ENCODE measurements at regions not wholly inside any gene's neighbourhood (a gene's known extent, or its start where the extent isn't known, plus 50 kb on each side); places are given as distances from the start of the nearest gene placed in this dataset.
"Not testable (repeated sequence)": the region's sequence is repeated elsewhere in the genome, so short reads cannot be mapped to it uniquely, and the experiment has no call there.

DNA sequence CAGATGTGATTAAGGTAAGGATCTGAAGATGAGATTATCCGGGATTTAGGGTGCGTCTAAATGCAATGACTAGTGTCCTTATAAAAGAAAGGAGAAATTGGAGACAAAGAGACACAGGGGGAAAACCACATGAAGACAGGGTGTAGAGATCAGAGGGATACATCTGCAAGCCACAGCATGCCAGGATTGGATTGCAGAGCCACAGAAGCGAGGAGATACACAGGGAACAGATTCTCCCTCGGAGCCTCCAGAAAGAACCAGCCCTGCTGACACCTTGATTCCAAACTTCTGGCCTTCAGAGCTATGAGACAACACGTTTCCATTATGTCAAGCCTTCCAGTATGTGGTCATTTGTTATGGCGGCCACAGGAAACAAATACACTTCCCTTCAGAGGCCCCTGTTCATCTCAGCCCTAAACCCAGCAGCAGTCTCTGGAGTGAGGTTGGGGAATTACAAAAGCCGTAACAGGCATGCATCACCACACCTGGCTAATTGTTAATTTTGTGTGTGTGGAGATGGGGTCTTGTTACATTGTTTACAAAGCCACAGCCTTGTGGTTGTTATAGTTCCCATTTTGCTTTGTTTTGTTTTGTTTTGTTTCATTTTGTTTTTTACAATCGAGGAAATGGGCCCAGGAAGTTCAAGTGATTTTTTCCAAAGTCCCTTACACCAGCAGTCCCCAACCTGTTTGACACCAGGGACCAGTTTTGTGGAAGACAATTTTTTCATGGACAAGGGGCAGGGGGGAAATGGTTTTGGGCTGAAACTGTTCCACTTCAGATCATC is 51.6 kb upstream of the LYRM9 start:
- H3K36me3 ChIP-seq, result no peaks in the 10 kb centered on the region
- peaks cover 22% of the 10 kb centered on the region for H3K4me1 ChIP-seq
- no peaks in the 10 kb centered on the region for H3K27me3 ChIP-seq
- no peak overlapping the region for H3K4me2 ChIP-seq
- no peak for TF ChIP-seq Cebpa-rat (IDR thresholded peaks at IDR 0.05)
- H3K27ac ChIP-seq, result no peak overlapping the region
- no peaks in the 10 kb centered on the region for H3K9me3 ChIP-seq
- H3K4me3 ChIP-seq, result no peak overlapping the region
- no peak overlapping the region for H3K9ac ChIP-seq
- H4K20me1 ChIP-seq, result no peaks in the 10 kb centered on the region

DNA sequence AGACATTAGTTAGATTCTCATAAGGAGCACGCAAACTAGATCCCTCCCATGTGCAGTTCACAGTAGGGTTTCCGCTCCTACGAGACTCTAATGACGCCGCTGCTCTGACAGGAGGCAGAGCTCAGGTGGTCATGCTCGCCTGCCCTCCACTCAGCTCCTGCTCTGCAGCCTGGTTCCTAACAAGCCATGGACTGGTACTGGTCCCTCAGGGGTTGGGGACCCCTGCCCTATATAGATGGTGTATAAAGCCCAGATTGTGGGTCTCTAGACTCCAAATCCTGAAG is 52.1 kb upstream of the LYRM9 start:
- no peak for TF ChIP-seq Cebpa-rat (IDR thresholded peaks at IDR 0.05)
- H3K4me1 ChIP-seq, result peaks cover 19% of the 10 kb centered on the region
- no peak overlapping the region for H3K4me2 ChIP-seq
- H3K27me3 ChIP-seq, result no peaks in the 10 kb centered on the region
- H3K9me3 ChIP-seq, result no peaks in the 10 kb centered on the region
- H3K36me3 ChIP-seq, result no peaks in the 10 kb centered on the region
- no peak overlapping the region for H3K4me3 ChIP-seq
- H3K9ac ChIP-seq, result no peak overlapping the region
- H3K27ac ChIP-seq, result no peak overlapping the region
- no peaks in the 10 kb centered on the region for H4K20me1 ChIP-seq

GRCh38 chr17:27945953-27946352 is 52.8 kb upstream of the LYRM9 start:
- no peaks in the 10 kb centered on the region for H4K20me1 ChIP-seq
- H3K4me2 ChIP-seq, result peak overlapping the region; percentile 13; the same call in 1 of the 2 replicates
- H3K27ac ChIP-seq, result no peak overlapping the region
- no peaks in the 10 kb centered on the region for H3K27me3 ChIP-seq
- no peaks in the 10 kb centered on the region for H3K9me3 ChIP-seq
- no peak overlapping the region for H3K9ac ChIP-seq
- TF ChIP-seq Cebpa-rat (IDR thresholded peaks at IDR 0.05), result no peak
- no peak overlapping the region for H3K4me3 ChIP-seq
- H3K36me3 ChIP-seq, result no peaks in the 10 kb centered on the region
- H3K4me1 ChIP-seq, result peaks cover 19% of the 10 kb centered on the region

DNA sequence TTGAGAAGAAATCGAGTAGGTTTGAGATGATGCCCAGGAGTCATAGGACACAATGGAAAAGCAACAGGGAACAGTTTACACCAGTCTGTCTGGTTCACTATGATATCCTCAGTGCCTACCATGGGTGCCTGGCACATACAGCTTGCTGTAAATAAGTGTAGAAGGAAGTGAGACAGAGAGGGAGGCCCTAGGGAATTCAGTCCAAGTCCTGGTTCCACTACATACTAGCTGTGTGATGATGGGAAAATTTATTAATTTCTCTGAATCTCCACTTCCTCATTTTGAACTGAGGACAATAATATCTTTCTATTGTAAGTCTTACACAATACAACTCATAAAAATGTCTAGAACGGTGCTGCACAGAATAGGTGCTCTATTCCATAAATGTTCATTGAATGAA is 53.3 kb upstream of the LYRM9 start:
- Histone ChIP-seq H3K36me3 (no peaks in the 10 kb centered on the region), H3K9ac (no peak overlapping the region), H4K20me1 (no peaks in the 10 kb centered on the region), H3K4me2 (peak overlapping the region; percentile 13; the same call in 1 of the 2 replicates), H3K4me1 (peaks cover 19% of the 10 kb centered on the region), H3K27me3 (no peaks in the 10 kb centered on the region), H3K9me3 (no peaks in the 10 kb centered on the region), H3K27ac (no peak overlapping the region), H3K4me3 (no peak overlapping the region)
- TF ChIP-seq Cebpa-rat (IDR thresholded peaks at IDR 0.05), result no peak

DNA sequence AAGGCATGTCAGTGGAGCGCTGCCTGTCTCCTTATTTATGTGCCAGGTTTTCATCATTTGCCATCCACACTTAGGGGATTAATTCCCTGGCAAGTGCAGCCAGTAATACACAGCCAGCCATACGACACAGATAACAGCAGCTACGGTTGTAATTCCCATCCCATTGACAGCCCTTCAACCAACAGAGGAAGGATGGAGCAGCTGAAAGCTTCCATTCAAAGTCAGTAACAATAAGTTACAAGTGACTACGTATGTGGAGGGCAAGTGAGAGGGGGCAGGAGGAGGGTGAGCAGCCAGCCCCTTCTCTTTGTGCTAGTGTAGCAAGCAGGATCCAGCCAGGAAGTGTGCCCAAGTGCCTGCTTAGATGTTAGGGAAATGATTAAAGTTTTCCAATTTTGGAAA is 53.8 kb upstream of the LYRM9 start:
- Histone ChIP-seq H3K36me3 (no peaks in the 10 kb centered on the region), H3K4me1 (peaks cover 23% of the 10 kb centered on the region), H4K20me1 (no peaks in the 10 kb centered on the region), H3K4me3 (no peak overlapping the region), H3K27me3 (no peaks in the 10 kb centered on the region), H3K9ac (no peak overlapping the region), H3K27ac (no peak overlapping the region), H3K9me3 (no peaks in the 10 kb centered on the region), H3K4me2 (no peak overlapping the region)
- TF ChIP-seq Cebpa-rat (IDR thresholded peaks at IDR 0.05), result no peak

- Histone ChIP-seq H3K4me2 (no peak overlapping the region), H3K9ac (no peak overlapping the region), H3K4me1 (peaks cover 25% of the 10 kb centered on the region), H3K27ac (no peak overlapping the region), H3K36me3 (no peaks in the 10 kb centered on the region), H3K4me3 (no peak overlapping the region), H3K9me3 (no peaks in the 10 kb centered on the region), H3K27me3 (no peaks in the 10 kb centered on the region), H4K20me1 (no peaks in the 10 kb centered on the region)
- no peak for TF ChIP-seq Cebpa-rat (IDR thresholded peaks at IDR 0.05)
Measured at GRCh38 chr17:27949304-27949703, 56.1 kb upstream of the LYRM9 start.

DNA sequence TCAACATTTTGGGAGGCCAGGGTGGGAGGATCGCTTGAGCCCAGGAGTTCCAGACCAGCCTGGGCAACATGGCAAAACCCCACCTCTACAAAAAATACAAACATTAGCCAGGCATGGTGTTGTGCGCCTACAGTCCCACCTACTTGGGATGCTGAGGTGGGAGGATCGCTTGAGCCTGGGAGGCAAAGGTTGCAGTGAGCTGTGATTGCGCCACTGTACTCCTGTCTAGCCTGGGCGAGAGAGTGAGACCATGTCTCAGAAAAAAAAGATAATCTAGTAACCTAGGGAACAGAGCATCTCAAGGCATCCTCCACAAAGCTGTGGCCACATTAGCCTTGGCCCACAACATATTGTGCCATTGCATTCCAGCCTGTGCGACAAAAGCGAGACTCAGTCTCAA is 57.1 kb upstream of the LYRM9 start:
- H3K9ac ChIP-seq, H3K4me2 ChIP-seq, H4K20me1 ChIP-seq, H3K9me3 ChIP-seq, H3K4me3 ChIP-seq, H3K27me3 ChIP-seq, H3K36me3 ChIP-seq, H3K27ac ChIP-seq: not testable (repeated sequence)
- H3K4me1 ChIP-seq, result peaks cover 17% of the 10 kb centered on the region

DNA sequence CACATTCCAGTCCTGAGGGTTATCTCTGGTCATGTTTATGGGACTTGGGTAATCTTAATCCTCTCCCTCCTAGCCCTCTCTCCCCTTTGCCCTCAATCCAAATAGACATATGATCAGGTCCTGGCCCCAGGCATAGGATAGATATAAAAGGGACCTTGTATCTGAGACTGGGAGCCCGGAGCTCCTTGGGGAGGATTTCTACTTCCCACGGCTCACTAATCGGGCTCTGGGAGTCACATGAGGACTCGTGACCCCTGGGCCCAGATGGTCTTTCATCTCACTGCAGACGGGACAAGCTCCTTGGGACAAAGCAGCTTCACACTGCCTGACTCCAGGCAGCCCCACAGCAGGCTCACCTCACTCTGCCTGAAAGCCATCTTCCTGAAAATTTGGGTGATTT is 57.8 kb upstream of the LYRM9 start:
- no peaks in the 10 kb centered on the region for H3K36me3 ChIP-seq
- H4K20me1 ChIP-seq, result no peaks in the 10 kb centered on the region
- no peak for TF ChIP-seq Cebpa-rat (IDR thresholded peaks at IDR 0.05)
- H3K4me3 ChIP-seq, result no peak overlapping the region
- no peaks in the 10 kb centered on the region for H3K9me3 ChIP-seq
- H3K27me3 ChIP-seq, result no peaks in the 10 kb centered on the region
- no peak overlapping the region for H3K9ac ChIP-seq
- no peak overlapping the region for H3K27ac ChIP-seq
- H3K4me1 ChIP-seq, result peaks cover 14% of the 10 kb centered on the region
- no peak overlapping the region for H3K4me2 ChIP-seq

- Histone ChIP-seq H3K9ac (no peak overlapping the region), H3K4me1 (peaks cover 6% of the 10 kb centered on the region; the same call in 1 of the 2 replicates), H3K9me3 (no peaks in the 10 kb centered on the region), H4K20me1 (no peaks in the 10 kb centered on the region), H3K4me2 (no peak overlapping the region), H3K4me3 (no peak overlapping the region), H3K27me3 (no peaks in the 10 kb centered on the region), H3K27ac (no peak overlapping the region), H3K36me3 (no peaks in the 10 kb centered on the region)
- no peak for TF ChIP-seq Cebpa-rat (IDR thresholded peaks at IDR 0.05)
Measured at GRCh38 chr17:27951872-27952271, 58.7 kb upstream of the LYRM9 start.

DNA sequence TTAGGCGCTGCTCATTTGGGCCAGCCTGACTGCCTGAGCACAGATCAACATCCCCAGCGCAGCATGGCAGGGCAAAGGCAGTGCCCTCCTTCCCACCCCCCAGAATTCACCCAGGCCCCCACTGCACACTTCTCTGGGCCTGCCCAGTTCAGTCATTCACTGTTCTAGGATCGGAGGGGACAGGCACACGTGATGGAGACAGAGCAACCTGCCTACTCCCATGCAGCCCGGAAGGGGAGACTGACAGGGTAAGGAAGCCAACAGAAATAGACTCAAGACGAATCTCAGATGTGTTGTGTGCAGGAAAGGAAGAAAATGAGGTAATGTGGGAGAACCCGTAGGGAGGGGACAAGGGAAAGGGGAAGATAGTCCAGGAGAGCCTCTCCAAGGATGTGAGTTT is 59.2 kb upstream of the LYRM9 start:
- Histone ChIP-seq H4K20me1 (no peaks in the 10 kb centered on the region), H3K4me1 (peaks cover 6% of the 10 kb centered on the region; the same call in 1 of the 2 replicates), H3K27me3 (no peaks in the 10 kb centered on the region), H3K4me3 (no peak overlapping the region), H3K36me3 (no peaks in the 10 kb centered on the region), H3K4me2 (no peak overlapping the region), H3K9me3 (no peaks in the 10 kb centered on the region), H3K27ac (no peak overlapping the region), H3K9ac (no peak overlapping the region)
- no peak for TF ChIP-seq Cebpa-rat (IDR thresholded peaks at IDR 0.05)
